ENCODE measurements at regions not wholly inside any gene's neighbourhood (a gene's known extent, or its start where the extent isn't known, plus 50 kb on each side); places are given as distances from the start of the nearest gene placed in this dataset.

GRCh38 chr2:120803764-120804335 lies 68.2 kb downstream of the GLI2 start:
- H3K4me1 Mint-ChIP-seq = no peaks in the 10 kb centered on the region
- no peaks in the 10 kb centered on the region for H3K36me3 Mint-ChIP-seq
- H3K9me3 Mint-ChIP-seq = no peaks in the 10 kb centered on the region
- H3K27ac Mint-ChIP-seq = no peak overlapping the region
- peaks cover 3% of the 10 kb centered on the region for H3K27me3 Mint-ChIP-seq
- no peak overlapping the region for H3K4me3 Mint-ChIP-seq

- H3K9me3 Mint-ChIP-seq = no peaks in the 10 kb centered on the region
- H3K27me3 Mint-ChIP-seq = peaks cover 4% of the 10 kb centered on the region
- H3K4me1 Mint-ChIP-seq = no peaks in the 10 kb centered on the region
- no peak overlapping the region for H3K27ac Mint-ChIP-seq
- H3K4me3 Mint-ChIP-seq = no peak overlapping the region
- H3K36me3 Mint-ChIP-seq = no peaks in the 10 kb centered on the region
Measured at GRCh38 chr2:120804459-120804858, 68.8 kb downstream of the GLI2 start.

- peaks cover 4% of the 10 kb centered on the region for H3K27me3 Mint-ChIP-seq
Measured at GRCh38 chr2:120805011-120805410, 69.3 kb downstream of the GLI2 start.

GRCh38 chr2:120805602-120806001 lies 69.9 kb downstream of the GLI2 start:
- H3K36me3 Mint-ChIP-seq = no peaks in the 10 kb centered on the region
- no peak overlapping the region for H3K4me3 Mint-ChIP-seq
- peaks cover 4% of the 10 kb centered on the region for H3K27me3 Mint-ChIP-seq
- H3K4me1 Mint-ChIP-seq = no peaks in the 10 kb centered on the region
- H3K9me3 Mint-ChIP-seq = no peaks in the 10 kb centered on the region
- no peak overlapping the region for H3K27ac Mint-ChIP-seq

More at GRCh38 chr2:120805011-120805410, 69.3 kb downstream of the GLI2 start:
- Mint-ChIP-seq H3K36me3 (no peaks in the 10 kb centered on the region), H3K9me3 (no peaks in the 10 kb centered on the region), H3K4me3 (no peak overlapping the region), H3K4me1 (no peaks in the 10 kb centered on the region), H3K27ac (no peak overlapping the region)

- H3K27me3 Mint-ChIP-seq = peaks cover 4% of the 10 kb centered on the region
- no peak overlapping the region for H3K4me3 Mint-ChIP-seq
- H3K27ac Mint-ChIP-seq = no peak overlapping the region
- no peaks in the 10 kb centered on the region for H3K36me3 Mint-ChIP-seq
- no peaks in the 10 kb centered on the region for H3K9me3 Mint-ChIP-seq
- H3K4me1 Mint-ChIP-seq = no peaks in the 10 kb centered on the region
Measured at GRCh38 chr2:120807751-120808150, 72.1 kb downstream of the GLI2 start.

- H3K4me1 Mint-ChIP-seq = no peaks in the 10 kb centered on the region
- H3K4me3 Mint-ChIP-seq = no peak overlapping the region
- no peak overlapping the region for H3K27ac Mint-ChIP-seq
- no peaks in the 10 kb centered on the region for H3K9me3 Mint-ChIP-seq
- H3K36me3 Mint-ChIP-seq = no peaks in the 10 kb centered on the region
- H3K27me3 Mint-ChIP-seq = peaks cover 4% of the 10 kb centered on the region
Measured at GRCh38 chr2:120809151-120809550, 73.5 kb downstream of the GLI2 start.

- no peaks in the 10 kb centered on the region for H3K4me1 Mint-ChIP-seq
- H3K27ac Mint-ChIP-seq = no peak overlapping the region
- peaks cover 4% of the 10 kb centered on the region for H3K27me3 Mint-ChIP-seq
- no peak overlapping the region for H3K4me3 Mint-ChIP-seq
- no peaks in the 10 kb centered on the region for H3K9me3 Mint-ChIP-seq
- no peaks in the 10 kb centered on the region for H3K36me3 Mint-ChIP-seq
Measured at GRCh38 chr2:120809609-120810440, 74.2 kb downstream of the GLI2 start.

- H3K9me3 Mint-ChIP-seq = no peaks in the 10 kb centered on the region
- peaks cover 3% of the 10 kb centered on the region for H3K27me3 Mint-ChIP-seq
- no peaks in the 10 kb centered on the region for H3K4me1 Mint-ChIP-seq
- H3K4me3 Mint-ChIP-seq = no peak overlapping the region
- H3K36me3 Mint-ChIP-seq = no peaks in the 10 kb centered on the region
- no peak overlapping the region for H3K27ac Mint-ChIP-seq
Measured at GRCh38 chr2:120810639-120811038, 75.0 kb downstream of the GLI2 start.

- no peaks in the 10 kb centered on the region for H3K4me1 Mint-ChIP-seq
- H3K4me3 Mint-ChIP-seq = no peak overlapping the region
- H3K9me3 Mint-ChIP-seq = no peaks in the 10 kb centered on the region
- H3K36me3 Mint-ChIP-seq = no peaks in the 10 kb centered on the region
- no peak overlapping the region for H3K27ac Mint-ChIP-seq
- peaks cover 1% of the 10 kb centered on the region for H3K27me3 Mint-ChIP-seq
Measured at GRCh38 chr2:120812866-120813265, 77.2 kb downstream of the GLI2 start.

- Mint-ChIP-seq H3K27me3 (no peaks in the 10 kb centered on the region), H3K27ac (no peak overlapping the region), H3K4me3 (no peak overlapping the region), H3K4me1 (no peaks in the 10 kb centered on the region), H3K9me3 (no peaks in the 10 kb centered on the region), H3K36me3 (no peaks in the 10 kb centered on the region)
Measured at GRCh38 chr2:120814352-120814751, 78.7 kb downstream of the GLI2 start.

- Mint-ChIP-seq H3K4me1 (no peaks in the 10 kb centered on the region), H3K36me3 (no peaks in the 10 kb centered on the region)
Measured at GRCh38 chr2:120815292-120815691, 79.6 kb downstream of the GLI2 start.

GRCh38 chr2:120817136-120817955 lies 81.7 kb downstream of the GLI2 start:
- no peaks in the 10 kb centered on the region for H3K27me3 Mint-ChIP-seq
- no peaks in the 10 kb centered on the region for H3K4me1 Mint-ChIP-seq
- no peak overlapping the region for H3K4me3 Mint-ChIP-seq
- H3K9me3 Mint-ChIP-seq = no peaks in the 10 kb centered on the region
- H3K36me3 Mint-ChIP-seq = no peaks in the 10 kb centered on the region
- H3K27ac Mint-ChIP-seq = no peak overlapping the region

More at GRCh38 chr2:120815292-120815691, 79.6 kb downstream of the GLI2 start:
- Mint-ChIP-seq H3K4me3 (no peak overlapping the region), H3K27ac (no peak overlapping the region), H3K9me3 (no peaks in the 10 kb centered on the region), H3K27me3 (no peaks in the 10 kb centered on the region)

- H3K9me3 Mint-ChIP-seq = no peaks in the 10 kb centered on the region
- H3K4me1 Mint-ChIP-seq = no peaks in the 10 kb centered on the region
- H3K36me3 Mint-ChIP-seq = no peaks in the 10 kb centered on the region
- no peak overlapping the region for H3K27ac Mint-ChIP-seq
- no peaks in the 10 kb centered on the region for H3K27me3 Mint-ChIP-seq
- H3K4me3 Mint-ChIP-seq = no peak overlapping the region
Measured at GRCh38 chr2:120817956-120818325, 82.3 kb downstream of the GLI2 start.

- Mint-ChIP-seq H3K4me3 (no peak overlapping the region), H3K27ac (no peak overlapping the region), H3K9me3 (no peaks in the 10 kb centered on the region), H3K36me3 (no peaks in the 10 kb centered on the region), H3K4me1 (no peaks in the 10 kb centered on the region), H3K27me3 (no peaks in the 10 kb centered on the region)
Measured at GRCh38 chr2:120818441-120818920, 82.8 kb downstream of the GLI2 start.

GRCh38 chr2:120819720-120820210 lies 84.1 kb downstream of the GLI2 start:
- Mint-ChIP-seq H3K27me3 (no peaks in the 10 kb centered on the region), H3K9me3 (no peaks in the 10 kb centered on the region), H3K4me1 (no peaks in the 10 kb centered on the region), H3K4me3 (no peak overlapping the region), H3K27ac (no peak overlapping the region), H3K36me3 (no peaks in the 10 kb centered on the region)
